ENCODE measurements at regions not wholly inside any gene's neighbourhood (a gene's known extent, or its start where the extent isn't known, plus 50 kb on each side); places are given as distances from the start of the nearest gene placed in this dataset.

- DNase-seq (ENCODE audit: low read depth), result no peak
Measured at GRCh38 chr3:182399978-182400737, 393.1 kb upstream of the ATP11B start.

GRCh38 chr3:182400838-182401237 is 392.5 kb upstream of the ATP11B start:
- no peak overlapping the region for H3K4me3 ChIP-seq (ENCODE audit: low read depth, low read length)
- DNase-seq (ENCODE audit: low read depth), result no peak
- TF ChIP-seq, protein P1, sequence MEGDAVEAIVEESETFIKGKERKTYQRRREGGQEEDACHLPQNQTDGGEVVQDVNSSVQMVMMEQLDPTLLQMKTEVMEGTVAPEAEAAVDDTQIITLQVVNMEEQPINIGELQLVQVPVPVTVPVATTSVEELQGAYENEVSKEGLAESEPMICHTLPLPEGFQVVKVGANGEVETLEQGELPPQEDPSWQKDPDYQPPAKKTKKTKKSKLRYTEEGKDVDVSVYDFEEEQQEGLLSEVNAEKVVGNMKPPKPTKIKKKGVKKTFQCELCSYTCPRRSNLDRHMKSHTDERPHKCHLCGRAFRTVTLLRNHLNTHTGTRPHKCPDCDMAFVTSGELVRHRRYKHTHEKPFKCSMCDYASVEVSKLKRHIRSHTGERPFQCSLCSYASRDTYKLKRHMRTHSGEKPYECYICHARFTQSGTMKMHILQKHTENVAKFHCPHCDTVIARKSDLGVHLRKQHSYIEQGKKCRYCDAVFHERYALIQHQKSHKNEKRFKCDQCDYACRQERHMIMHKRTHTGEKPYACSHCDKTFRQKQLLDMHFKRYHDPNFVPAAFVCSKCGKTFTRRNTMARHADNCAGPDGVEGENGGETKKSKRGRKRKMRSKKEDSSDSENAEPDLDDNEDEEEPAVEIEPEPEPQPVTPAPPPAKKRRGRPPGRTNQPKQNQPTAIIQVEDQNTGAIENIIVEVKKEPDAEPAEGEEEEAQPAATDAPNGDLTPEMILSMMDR (conservative IDR thresholded peaks at IDR 0.05; ENCODE audit: low read depth, low read length), result no peak

More at GRCh38 chr3:182399978-182400737, 393.1 kb upstream of the ATP11B start:
- TF ChIP-seq, protein P1 (conservative IDR thresholded peaks at IDR 0.05; ENCODE audit: low read depth, low read length), result no peak
- H3K4me3 ChIP-seq (ENCODE audit: low read depth, low read length), result no peak overlapping the region

- DNase-seq (ENCODE audit: low read depth), result no peak
- H3K4me3 ChIP-seq (ENCODE audit: low read depth, low read length), result no peak overlapping the region
- TF ChIP-seq, protein P1 (conservative IDR thresholded peaks at IDR 0.05; ENCODE audit: low read depth, low read length), result no peak
Measured at GRCh38 chr3:182404031-182404430, 389.3 kb upstream of the ATP11B start.

GRCh38 chr3:182405759-182406158 is 387.5 kb upstream of the ATP11B start:
- TF ChIP-seq, protein P1 (conservative IDR thresholded peaks at IDR 0.05; ENCODE audit: low read depth, low read length), result no peak
- DNase-seq (ENCODE audit: low read depth), result no peak
- H3K4me3 ChIP-seq (ENCODE audit: low read depth, low read length), result no peak overlapping the region

DNA sequence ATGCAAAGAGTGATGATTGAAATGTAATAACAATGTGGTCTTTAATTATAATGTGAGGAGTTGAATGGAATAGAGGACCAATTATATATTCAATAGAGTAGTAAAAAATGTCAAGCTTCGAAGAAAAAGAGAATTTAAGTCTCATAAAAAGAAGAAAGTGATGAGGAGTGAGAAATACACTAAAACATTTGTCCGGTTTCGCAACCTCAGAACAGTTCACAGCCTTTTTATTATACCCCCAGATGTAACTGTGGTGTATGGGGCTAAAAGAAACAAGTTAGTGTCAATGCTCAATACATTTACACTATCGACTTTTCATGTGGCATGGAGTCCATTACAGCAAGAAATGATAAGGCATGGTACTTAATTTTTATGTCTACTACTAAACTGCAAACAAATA is 386.5 kb upstream of the ATP11B start:
- no peak for DNase-seq (ENCODE audit: low read depth)
- TF ChIP-seq, protein P1 (conservative IDR thresholded peaks at IDR 0.05; ENCODE audit: low read depth, low read length), result no peak
- H3K4me3 ChIP-seq (ENCODE audit: low read depth, low read length), result no peak overlapping the region

DNA sequence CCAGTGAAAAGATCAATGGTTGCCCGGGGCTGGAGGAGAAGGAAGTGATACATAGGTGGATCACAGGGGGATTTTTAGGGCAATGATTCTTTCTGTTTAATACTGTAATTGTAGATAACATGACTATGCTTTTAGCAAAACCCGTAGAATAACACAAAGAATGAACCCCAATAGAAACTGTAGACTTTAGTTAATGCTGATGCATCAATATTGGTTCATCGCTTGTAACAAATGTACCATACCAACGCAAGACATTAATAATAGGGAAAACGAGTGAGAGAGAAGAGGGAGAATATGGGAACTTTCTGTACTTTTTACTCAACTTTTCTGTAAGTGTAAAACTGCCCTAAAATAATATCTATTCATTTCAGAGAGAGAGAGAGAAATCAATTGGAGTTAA is 383.3 kb upstream of the ATP11B start:
- no peak overlapping the region for H3K4me3 ChIP-seq (ENCODE audit: low read depth, low read length)
- no peak for DNase-seq (ENCODE audit: low read depth)
- TF ChIP-seq, protein P1 (conservative IDR thresholded peaks at IDR 0.05; ENCODE audit: low read depth, low read length), result no peak

DNA sequence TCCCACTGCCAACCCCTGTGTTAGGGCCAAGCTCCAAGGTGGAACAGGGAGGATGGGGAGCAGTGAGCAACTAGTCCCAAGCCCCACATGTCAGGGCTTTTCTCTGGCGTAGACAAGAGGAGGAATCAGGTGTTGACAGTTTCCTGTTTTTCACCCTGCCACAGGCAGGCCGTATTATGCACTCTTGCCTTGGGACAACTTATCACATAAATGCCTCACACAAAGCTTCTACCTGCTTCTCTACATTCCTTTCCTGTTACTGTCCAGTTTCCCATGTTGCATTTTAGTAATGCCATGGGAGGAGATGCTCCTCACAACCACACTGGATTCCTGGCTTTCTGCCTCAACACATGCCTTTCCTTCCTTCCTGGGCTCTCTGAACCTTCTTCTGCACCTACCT is 381.2 kb upstream of the ATP11B start:
- no peak for DNase-seq (ENCODE audit: low read depth)
- TF ChIP-seq, protein P1 (conservative IDR thresholded peaks at IDR 0.05; ENCODE audit: low read depth, low read length), result no peak
- no peak overlapping the region for H3K4me3 ChIP-seq (ENCODE audit: low read depth, low read length)
